Choroid plexus epithelial cell (primary cell): ENCODE measurements at regions not wholly inside any gene's neighbourhood (a gene's known extent, or its start where the extent isn't known, plus 50 kb on each side); places are given as distances from the start of the nearest gene placed in this dataset.

Experiments
- DNase-seq: peaks from one replicate; pipeline ENCODE4 v3.0.0-alpha.2; 2010; ENCODE audit warnings: low read depth
- H3K4me3 ChIP-seq: 2 replicates; pipeline ENCODE4 v1.5.1; 2011; ENCODE audit warnings: low read depth, mild to moderate bottlenecking, control low read depth, low read length, moderate library complexity
- TF ChIP-seq, protein P1 (sequence below): conservative IDR thresholded peaks from 2 replicates; pipeline ENCODE4 v1.5.1; 2011; ENCODE audit warnings: low read depth, mild to moderate bottlenecking, control low read depth, inconsistent platforms, low read length, moderate library complexity

DNA sequence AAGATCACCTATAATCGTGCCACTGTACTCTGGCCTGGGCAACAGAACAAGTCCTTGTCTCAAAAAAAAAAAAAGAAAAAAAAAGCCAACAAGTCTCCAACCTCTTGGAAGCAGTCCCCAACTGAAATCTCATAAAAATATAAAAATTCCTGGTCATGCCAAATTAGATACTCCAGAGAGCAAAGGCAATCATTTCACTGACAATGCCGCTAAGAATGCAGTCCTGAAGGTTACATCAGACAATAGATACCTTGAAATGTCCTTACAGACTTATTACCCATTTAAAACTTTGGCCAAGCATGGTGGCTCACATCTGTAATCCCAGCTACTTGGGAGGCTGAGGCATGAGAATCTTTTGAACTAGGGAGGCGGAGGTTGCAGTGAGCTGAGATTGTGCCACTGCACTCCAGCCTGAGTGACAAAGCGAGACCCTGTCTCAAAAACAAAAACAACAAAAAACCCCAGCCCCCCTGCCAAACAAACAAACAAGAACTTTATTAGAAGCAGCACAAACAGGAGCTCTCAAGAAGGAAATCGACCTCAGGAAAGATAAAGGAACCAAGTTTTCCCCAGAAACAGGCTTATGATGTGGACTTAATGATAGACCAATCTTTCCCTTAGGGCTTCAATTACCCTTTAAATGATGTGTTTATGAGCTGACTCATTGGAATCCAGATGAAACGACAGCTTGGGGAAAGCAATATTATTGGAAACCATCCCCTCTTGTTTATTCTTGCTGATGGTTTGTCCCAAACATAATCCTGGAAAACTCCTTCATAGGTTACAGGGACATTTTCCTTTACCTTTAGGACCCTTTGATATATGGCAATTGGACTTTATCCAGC, 53.1 kb upstream of the XCR1 start:
- no peak overlapping the region for H3K4me3 ChIP-seq
- DNase-seq = no peak
- TF ChIP-seq, protein P1, sequence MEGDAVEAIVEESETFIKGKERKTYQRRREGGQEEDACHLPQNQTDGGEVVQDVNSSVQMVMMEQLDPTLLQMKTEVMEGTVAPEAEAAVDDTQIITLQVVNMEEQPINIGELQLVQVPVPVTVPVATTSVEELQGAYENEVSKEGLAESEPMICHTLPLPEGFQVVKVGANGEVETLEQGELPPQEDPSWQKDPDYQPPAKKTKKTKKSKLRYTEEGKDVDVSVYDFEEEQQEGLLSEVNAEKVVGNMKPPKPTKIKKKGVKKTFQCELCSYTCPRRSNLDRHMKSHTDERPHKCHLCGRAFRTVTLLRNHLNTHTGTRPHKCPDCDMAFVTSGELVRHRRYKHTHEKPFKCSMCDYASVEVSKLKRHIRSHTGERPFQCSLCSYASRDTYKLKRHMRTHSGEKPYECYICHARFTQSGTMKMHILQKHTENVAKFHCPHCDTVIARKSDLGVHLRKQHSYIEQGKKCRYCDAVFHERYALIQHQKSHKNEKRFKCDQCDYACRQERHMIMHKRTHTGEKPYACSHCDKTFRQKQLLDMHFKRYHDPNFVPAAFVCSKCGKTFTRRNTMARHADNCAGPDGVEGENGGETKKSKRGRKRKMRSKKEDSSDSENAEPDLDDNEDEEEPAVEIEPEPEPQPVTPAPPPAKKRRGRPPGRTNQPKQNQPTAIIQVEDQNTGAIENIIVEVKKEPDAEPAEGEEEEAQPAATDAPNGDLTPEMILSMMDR = no peak

DNA sequence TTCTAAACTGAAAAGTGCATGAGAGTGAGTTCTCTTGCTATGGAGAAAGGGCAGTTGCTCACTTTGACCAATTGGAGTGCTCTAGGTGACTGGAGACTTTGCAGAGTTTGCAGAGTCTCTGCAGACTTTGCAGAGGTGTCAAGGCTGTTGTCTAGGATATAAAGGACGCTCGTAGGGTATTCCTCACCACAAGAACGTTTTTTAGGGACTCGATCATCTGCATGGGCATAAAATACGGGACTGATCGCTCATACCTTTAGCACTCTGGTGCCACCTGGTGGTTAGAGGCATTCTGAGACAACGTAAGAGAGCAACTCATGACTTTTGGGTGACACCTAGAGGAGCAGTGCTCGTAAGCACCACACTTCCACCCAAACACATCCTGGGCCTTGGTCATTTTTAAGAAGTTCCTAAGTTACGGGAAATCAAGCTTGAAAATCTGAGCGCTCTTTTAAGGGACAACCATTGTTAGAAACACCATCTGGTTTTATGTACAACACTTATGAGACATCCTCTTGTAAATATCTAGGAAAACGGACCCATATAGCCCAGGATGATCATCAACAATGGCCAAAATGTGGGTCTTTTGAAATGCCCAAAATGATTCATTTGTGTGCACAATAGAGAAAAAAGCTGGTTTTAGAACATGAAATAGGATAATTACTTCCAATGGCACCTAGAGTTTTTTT, 51.6 kb upstream of the XCR1 start:
- peak overlapping the region; percentile 20 for H3K4me3 ChIP-seq
- TF ChIP-seq, protein P1 = peak; percentile 100

More for the DNA sequence above, 51.6 kb upstream of the XCR1 start:
- DNase-seq = peak; percentile 97
